HG03135 (cell line): ENCODE measurements at regions not wholly inside any gene's neighbourhood (a gene's known extent, or its start where the extent isn't known, plus 50 kb on each side); places are given as distances from the start of the nearest gene placed in this dataset.
"Not testable (repeated sequence)": the region's sequence is repeated elsewhere in the genome, so short reads cannot be mapped to it uniquely, and the experiment has no call there.

Experiments
- ATAC-seq: cut with Tn5 transposase; IDR thresholded peaks from one replicate; pipeline ENCODE4 v1.9.1; 2021; ENCODE audit warnings: mild to moderate bottlenecking, moderate library complexity; ENCODE audit not compliant: unreplicated experiment

GRCh38 chr2:195228547-195228946, 428.5 kb upstream of the SLC39A10 start:
- ATAC-seq: not testable (repeated sequence)

- no peak for ATAC-seq
These were observed 443.0 kb upstream of the SLC39A10 start for GRCh38 chr2:195214072-195214471.

GRCh38 chr2:195212586-195212985, 444.4 kb upstream of the SLC39A10 start:
- no peak for ATAC-seq

GRCh38 chr2:195202163-195202845, 454.7 kb upstream of the SLC39A10 start:
- no peak for ATAC-seq

- ATAC-seq: no peak
These were observed 457.2 kb upstream of the SLC39A10 start for GRCh38 chr2:195199864-195200263.

GRCh38 chr2:195181059-195181705, 475.8 kb upstream of the SLC39A10 start:
- no peak for ATAC-seq

GRCh38 chr2:195168369-195168768, 488.7 kb upstream of the SLC39A10 start:
- ATAC-seq: no peak

GRCh38 chr2:195164930-195165329, 492.1 kb upstream of the SLC39A10 start:
- no peak for ATAC-seq

- no peak for ATAC-seq
These were observed 494.1 kb upstream of the SLC39A10 start for GRCh38 chr2:195162918-195163317.

GRCh38 chr2:195162194-195162593, 494.8 kb upstream of the SLC39A10 start:
- ATAC-seq: no peak

GRCh38 chr2:195160963-195161362, 496.1 kb upstream of the SLC39A10 start:
- no peak for ATAC-seq

- ATAC-seq: no peak
These were observed 505.3 kb upstream of the SLC39A10 start for GRCh38 chr2:195151711-195152110.

- no peak for ATAC-seq
These were observed 506.2 kb upstream of the SLC39A10 start for GRCh38 chr2:195150819-195151218.

GRCh38 chr2:195148004-195148403, 509.0 kb upstream of the SLC39A10 start:
- no peak for ATAC-seq

GRCh38 chr2:195146761-195147541, 510.1 kb upstream of the SLC39A10 start:
- ATAC-seq: no peak

- ATAC-seq: no peak
These were observed 518.6 kb upstream of the SLC39A10 start for GRCh38 chr2:195138435-195138834.

- not testable (repeated sequence) for ATAC-seq
These were observed 531.1 kb upstream of the SLC39A10 start for GRCh38 chr2:195125889-195126288.

- no peak for ATAC-seq
These were observed 532.5 kb upstream of the SLC39A10 start for GRCh38 chr2:195124391-195125079.

- no peak for ATAC-seq
These were observed 534.4 kb upstream of the SLC39A10 start for GRCh38 chr2:195122653-195123052.

- no peak for ATAC-seq
These were observed 535.7 kb upstream of the SLC39A10 start for GRCh38 chr2:195121341-195121740.

- no peak for ATAC-seq
These were observed 537.8 kb upstream of the SLC39A10 start for GRCh38 chr2:195119231-195119630.
